ENCODE measurements at regions not wholly inside any gene's neighbourhood (a gene's known extent, or its start where the extent isn't known, plus 50 kb on each side); places are given as distances from the start of the nearest gene placed in this dataset.

GRCh38 chrX:20431486-20431885 lies 164.8 kb upstream of the RPS6KA3 start:
- TF ChIP-seq CTCF (IDR thresholded peaks at IDR 0.05) (no peak), POLR2A (IDR thresholded peaks at IDR 0.05) (no peak)
